Fibroblast of the aortic adventitia (primary cell): ENCODE measurements at regions not wholly inside any gene's neighbourhood (a gene's known extent, or its start where the extent isn't known, plus 50 kb on each side); places are given as distances from the start of the nearest gene placed in this dataset. TPM values are rescaled to one million over a fixed set of nuclear protein-coding genes. Genes with fewer than 3 reads are reported as not detected.

Experiments used
- DNase-seq: peaks from one replicate; pipeline ENCODE4 v3.0.0-alpha.2; 2010; ENCODE audit warnings: low read depth
- H3K4me3 ChIP-seq: 2 replicates; pipeline ENCODE4 v1.5.1; 2011; ENCODE audit warnings: low read depth, mild to moderate bottlenecking, control low read depth, low read length, moderate library complexity
- CTCF ChIP-seq: IDR thresholded peaks from 2 replicates; pipeline ENCODE4 v1.5.1; 2011; ENCODE audit warnings: mild to moderate bottlenecking, low read length, control low read depth, inconsistent platforms; ENCODE audit not compliant: insufficient read depth
- small RNA-seq: library from RNA; depleted of rRNA; stranded (forward); fragments of <200 nt; gene quantifications from one replicate; pipeline ENCODE3, GENCODE V24; 2012

DNA sequence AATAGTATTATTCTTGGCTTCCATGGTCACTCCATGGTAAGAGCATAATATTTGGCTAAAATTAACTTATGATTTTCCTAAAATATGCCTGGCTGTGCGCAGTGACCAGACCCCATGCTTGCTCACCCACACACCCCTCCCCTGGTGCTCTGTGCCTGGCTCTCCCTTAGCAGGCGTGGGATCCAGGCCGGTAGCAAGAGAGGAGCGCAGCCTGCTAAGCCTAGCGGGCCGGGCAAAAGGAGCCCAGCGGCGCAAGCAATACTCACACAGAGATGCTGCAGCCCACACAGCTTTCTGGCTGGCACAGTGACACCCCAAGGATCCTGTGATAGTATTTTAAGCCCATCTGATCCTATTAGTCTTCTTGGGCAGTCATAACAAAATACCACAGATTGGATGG is 79.8 kb upstream of the EYS start:
- no peak for TF ChIP-seq CTCF
- no peak overlapping the region for H3K4me3 ChIP-seq
- no peak for DNase-seq

GRCh38 chr6:65780691-65781090 is 73.7 kb upstream of the EYS start:
- TF ChIP-seq CTCF = no peak
- no peak overlapping the region for H3K4me3 ChIP-seq
- DNase-seq = no peak

DNA sequence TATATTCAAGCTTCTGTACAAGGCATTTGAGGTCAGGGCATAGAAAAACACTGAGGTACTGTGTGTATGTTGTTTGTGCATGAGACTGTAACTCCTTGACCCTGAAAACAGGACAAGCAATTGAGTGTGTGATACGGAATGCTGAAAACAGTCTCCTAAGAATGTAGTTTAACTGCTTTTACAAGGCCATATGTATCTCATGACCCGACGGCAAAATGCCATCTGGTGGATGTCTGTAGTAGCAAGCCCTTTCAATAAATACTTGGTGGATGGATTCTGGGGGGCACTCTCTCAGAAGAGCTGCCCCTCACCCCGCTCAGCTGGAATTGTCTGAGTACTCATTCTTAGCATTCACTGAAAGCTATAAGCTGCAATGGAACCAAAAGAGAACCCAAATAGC is 69.3 kb upstream of the EYS start:
- TF ChIP-seq CTCF = no peak
- no peak for DNase-seq
- no peak overlapping the region for H3K4me3 ChIP-seq

DNA sequence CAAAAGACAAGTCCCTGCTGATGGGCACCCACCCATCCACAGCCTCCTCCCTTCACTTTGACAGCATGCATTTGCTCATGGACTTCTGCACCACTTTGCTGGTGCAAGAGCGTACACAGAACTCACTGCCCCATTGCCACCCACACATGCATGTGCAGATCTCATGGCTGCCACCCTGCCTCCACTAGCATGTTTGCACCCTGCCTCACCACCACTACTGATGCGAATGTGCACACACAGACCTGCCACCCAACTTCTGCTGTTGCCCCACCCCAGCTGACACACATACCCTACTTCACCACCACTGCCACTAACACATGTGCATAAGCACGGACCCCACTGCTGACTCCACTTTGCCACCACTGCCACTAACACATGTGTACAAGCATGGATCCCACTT is 64.9 kb upstream of the EYS start:
- no peak for TF ChIP-seq CTCF
- no peak for DNase-seq
- no peak overlapping the region for H3K4me3 ChIP-seq

GRCh38 chr6:65761890-65762289 is 54.9 kb upstream of the EYS start:
- TF ChIP-seq CTCF = no peak
- no peak for DNase-seq
- H3K4me3 ChIP-seq = no peak overlapping the region

GRCh38 chr6:65760285-65760684 is 53.3 kb upstream of the EYS start:
- TF ChIP-seq CTCF = no peak
- DNase-seq = no peak

More at GRCh38 chr6:65760285-65760684, 53.3 kb upstream of the EYS start:
- no peak overlapping the region for H3K4me3 ChIP-seq

Small RNAs in the stretch of these regions (small RNA-seq; reads per million reads assigned to genes)
- gene RF00019 (not detected), gene RF00571 (not detected), gene RNA5SP208 (0.19 reads per million), gene RNU6-280P (not detected), gene RNU7-66P (not detected)
